ENCODE measurements at regions not wholly inside any gene's neighbourhood (a gene's known extent, or its start where the extent isn't known, plus 50 kb on each side); places are given as distances from the start of the nearest gene placed in this dataset.

DNA sequence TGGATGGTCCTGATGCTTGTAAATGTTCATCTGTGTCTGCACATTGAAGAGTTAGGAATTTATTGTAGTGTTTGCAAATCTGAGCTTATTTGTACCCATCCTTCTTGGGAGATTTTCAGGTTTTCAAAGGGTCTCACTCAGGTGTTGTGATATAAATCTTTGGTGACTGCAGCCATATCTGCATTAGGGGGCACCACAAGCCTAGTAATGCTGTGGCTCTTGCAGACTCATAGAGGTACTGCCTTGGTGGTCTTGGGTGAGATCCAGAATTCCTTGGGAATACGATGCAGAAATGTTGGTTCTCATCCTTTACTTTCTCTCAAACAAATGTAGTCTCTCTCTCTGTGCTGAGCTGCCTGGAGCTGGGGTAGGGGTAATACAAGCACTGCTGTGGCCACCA, 405.9 kb downstream of the TTLL7 start:
- ChIA-PET CTCF (interaction anchor here (1.1 to 1.4 kb wide), 2 partner anchors 256 to 290 kb away, joined by 3 to 5 read pairs; no protein-coding TSS in a partner anchor), POLR2A (no interaction called here)
- DNase-seq (ENCODE audit: low spot score) = peak; percentile 33

DNA sequence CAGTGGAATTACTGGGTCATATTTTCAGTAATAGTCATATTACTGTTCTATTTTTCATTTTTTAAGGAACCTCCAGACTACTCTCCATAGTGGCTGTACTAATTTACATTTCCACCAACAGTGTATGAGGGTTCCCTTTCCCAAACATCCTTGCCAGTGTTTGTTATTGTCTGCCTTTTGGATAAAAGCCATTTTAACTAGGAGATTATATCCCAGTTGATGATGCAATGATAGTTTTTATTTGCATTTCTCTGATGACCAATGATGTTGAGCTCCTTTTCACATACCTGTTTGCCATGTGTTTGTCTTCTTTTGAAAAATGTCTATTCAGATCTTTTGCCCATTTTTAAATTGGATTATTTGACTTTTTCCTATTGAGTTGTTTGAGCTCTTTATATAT, 410.8 kb downstream of the TTLL7 start:
- no peaks in the 10 kb centered on the region for H3K27me3 Mint-ChIP-seq (ENCODE audit: low read depth)
- peaks cover 18% of the 10 kb centered on the region for H3K4me1 Mint-ChIP-seq
- H3K9me3 Mint-ChIP-seq = peaks cover 16% of the 10 kb centered on the region
- H3K36me3 Mint-ChIP-seq = peaks cover under 1% of the 10 kb centered on the region
- ChIA-PET POLR2A (no interaction called here), CTCF (no interaction called here)
- H3K4me3 Mint-ChIP-seq = no peak overlapping the region
- no peak overlapping the region for H3K27ac Mint-ChIP-seq
- ATAC-seq (no peak), DNase-seq (ENCODE audit: low spot score) (no peak)
- no peak for TF ChIP-seq NFATC4 (CRISPR knock-in tag; IDR thresholded peaks at IDR 0.05)
- TF ChIP-seq ZNF317 (CRISPR knock-in tag; IDR thresholded peaks at IDR 0.05; ENCODE audit: borderline replicate concordance, low read depth) = no peak
- no peak for TF ChIP-seq TEAD4 (CRISPR knock-in tag; IDR thresholded peaks at IDR 0.05)
- TF ChIP-seq, protein P1, sequence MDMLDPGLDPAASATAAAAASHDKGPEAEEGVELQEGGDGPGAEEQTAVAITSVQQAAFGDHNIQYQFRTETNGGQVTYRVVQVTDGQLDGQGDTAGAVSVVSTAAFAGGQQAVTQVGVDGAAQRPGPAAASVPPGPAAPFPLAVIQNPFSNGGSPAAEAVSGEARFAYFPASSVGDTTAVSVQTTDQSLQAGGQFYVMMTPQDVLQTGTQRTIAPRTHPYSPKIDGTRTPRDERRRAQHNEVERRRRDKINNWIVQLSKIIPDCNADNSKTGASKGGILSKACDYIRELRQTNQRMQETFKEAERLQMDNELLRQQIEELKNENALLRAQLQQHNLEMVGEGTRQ (CRISPR knock-in tag; IDR thresholded peaks at IDR 0.05) = no peak
- TF ChIP-seq, protein P2, sequence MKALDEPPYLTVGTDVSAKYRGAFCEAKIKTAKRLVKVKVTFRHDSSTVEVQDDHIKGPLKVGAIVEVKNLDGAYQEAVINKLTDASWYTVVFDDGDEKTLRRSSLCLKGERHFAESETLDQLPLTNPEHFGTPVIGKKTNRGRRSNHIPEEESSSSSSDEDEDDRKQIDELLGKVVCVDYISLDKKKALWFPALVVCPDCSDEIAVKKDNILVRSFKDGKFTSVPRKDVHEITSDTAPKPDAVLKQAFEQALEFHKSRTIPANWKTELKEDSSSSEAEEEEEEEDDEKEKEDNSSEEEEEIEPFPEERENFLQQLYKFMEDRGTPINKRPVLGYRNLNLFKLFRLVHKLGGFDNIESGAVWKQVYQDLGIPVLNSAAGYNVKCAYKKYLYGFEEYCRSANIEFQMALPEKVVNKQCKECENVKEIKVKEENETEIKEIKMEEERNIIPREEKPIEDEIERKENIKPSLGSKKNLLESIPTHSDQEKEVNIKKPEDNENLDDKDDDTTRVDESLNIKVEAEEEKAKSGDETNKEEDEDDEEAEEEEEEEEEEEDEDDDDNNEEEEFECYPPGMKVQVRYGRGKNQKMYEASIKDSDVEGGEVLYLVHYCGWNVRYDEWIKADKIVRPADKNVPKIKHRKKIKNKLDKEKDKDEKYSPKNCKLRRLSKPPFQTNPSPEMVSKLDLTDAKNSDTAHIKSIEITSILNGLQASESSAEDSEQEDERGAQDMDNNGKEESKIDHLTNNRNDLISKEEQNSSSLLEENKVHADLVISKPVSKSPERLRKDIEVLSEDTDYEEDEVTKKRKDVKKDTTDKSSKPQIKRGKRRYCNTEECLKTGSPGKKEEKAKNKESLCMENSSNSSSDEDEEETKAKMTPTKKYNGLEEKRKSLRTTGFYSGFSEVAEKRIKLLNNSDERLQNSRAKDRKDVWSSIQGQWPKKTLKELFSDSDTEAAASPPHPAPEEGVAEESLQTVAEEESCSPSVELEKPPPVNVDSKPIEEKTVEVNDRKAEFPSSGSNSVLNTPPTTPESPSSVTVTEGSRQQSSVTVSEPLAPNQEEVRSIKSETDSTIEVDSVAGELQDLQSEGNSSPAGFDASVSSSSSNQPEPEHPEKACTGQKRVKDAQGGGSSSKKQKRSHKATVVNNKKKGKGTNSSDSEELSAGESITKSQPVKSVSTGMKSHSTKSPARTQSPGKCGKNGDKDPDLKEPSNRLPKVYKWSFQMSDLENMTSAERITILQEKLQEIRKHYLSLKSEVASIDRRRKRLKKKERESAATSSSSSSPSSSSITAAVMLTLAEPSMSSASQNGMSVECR (CRISPR knock-in tag; IDR thresholded peaks at IDR 0.05; ENCODE audit: borderline replicate concordance) = no peak
- TF ChIP-seq, protein P3, sequence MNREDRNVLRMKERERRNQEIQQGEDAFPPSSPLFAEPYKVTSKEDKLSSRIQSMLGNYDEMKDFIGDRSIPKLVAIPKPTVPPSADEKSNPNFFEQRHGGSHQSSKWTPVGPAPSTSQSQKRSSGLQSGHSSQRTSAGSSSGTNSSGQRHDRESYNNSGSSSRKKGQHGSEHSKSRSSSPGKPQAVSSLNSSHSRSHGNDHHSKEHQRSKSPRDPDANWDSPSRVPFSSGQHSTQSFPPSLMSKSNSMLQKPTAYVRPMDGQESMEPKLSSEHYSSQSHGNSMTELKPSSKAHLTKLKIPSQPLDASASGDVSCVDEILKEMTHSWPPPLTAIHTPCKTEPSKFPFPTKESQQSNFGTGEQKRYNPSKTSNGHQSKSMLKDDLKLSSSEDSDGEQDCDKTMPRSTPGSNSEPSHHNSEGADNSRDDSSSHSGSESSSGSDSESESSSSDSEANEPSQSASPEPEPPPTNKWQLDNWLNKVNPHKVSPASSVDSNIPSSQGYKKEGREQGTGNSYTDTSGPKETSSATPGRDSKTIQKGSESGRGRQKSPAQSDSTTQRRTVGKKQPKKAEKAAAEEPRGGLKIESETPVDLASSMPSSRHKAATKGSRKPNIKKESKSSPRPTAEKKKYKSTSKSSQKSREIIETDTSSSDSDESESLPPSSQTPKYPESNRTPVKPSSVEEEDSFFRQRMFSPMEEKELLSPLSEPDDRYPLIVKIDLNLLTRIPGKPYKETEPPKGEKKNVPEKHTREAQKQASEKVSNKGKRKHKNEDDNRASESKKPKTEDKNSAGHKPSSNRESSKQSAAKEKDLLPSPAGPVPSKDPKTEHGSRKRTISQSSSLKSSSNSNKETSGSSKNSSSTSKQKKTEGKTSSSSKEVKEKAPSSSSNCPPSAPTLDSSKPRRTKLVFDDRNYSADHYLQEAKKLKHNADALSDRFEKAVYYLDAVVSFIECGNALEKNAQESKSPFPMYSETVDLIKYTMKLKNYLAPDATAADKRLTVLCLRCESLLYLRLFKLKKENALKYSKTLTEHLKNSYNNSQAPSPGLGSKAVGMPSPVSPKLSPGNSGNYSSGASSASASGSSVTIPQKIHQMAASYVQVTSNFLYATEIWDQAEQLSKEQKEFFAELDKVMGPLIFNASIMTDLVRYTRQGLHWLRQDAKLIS (CRISPR knock-in tag; IDR thresholded peaks at IDR 0.05; ENCODE audit: borderline replicate concordance) = no peak
- no peak for TF ChIP-seq ZNF396 (CRISPR knock-in tag; IDR thresholded peaks at IDR 0.05; ENCODE audit: borderline replicate concordance)
- TF ChIP-seq, protein P4, sequence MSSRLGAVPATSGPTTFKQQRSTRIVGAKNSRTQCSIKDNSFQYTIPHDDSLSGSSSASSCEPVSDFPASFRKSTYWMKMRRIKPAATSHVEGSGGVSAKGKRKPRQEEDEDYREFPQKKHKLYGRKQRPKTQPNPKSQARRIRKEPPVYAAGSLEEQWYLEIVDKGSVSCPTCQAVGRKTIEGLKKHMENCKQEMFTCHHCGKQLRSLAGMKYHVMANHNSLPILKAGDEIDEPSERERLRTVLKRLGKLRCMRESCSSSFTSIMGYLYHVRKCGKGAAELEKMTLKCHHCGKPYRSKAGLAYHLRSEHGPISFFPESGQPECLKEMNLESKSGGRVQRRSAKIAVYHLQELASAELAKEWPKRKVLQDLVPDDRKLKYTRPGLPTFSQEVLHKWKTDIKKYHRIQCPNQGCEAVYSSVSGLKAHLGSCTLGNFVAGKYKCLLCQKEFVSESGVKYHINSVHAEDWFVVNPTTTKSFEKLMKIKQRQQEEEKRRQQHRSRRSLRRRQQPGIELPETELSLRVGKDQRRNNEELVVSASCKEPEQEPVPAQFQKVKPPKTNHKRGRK (CRISPR knock-in tag; IDR thresholded peaks at IDR 0.05; ENCODE audit: borderline replicate concordance) = no peak
- TF ChIP-seq SP1 (CRISPR knock-in tag; conservative IDR thresholded peaks at IDR 0.05) = no peak
- TF ChIP-seq, protein P5, sequence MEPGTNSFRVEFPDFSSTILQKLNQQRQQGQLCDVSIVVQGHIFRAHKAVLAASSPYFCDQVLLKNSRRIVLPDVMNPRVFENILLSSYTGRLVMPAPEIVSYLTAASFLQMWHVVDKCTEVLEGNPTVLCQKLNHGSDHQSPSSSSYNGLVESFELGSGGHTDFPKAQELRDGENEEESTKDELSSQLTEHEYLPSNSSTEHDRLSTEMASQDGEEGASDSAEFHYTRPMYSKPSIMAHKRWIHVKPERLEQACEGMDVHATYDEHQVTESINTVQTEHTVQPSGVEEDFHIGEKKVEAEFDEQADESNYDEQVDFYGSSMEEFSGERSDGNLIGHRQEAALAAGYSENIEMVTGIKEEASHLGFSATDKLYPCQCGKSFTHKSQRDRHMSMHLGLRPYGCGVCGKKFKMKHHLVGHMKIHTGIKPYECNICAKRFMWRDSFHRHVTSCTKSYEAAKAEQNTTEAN (CRISPR knock-in tag; IDR thresholded peaks at IDR 0.05) = no peak
- no peak for TF ChIP-seq HMGA2 (CRISPR knock-in tag; IDR thresholded peaks at IDR 0.05)
- TF ChIP-seq, protein P6, sequence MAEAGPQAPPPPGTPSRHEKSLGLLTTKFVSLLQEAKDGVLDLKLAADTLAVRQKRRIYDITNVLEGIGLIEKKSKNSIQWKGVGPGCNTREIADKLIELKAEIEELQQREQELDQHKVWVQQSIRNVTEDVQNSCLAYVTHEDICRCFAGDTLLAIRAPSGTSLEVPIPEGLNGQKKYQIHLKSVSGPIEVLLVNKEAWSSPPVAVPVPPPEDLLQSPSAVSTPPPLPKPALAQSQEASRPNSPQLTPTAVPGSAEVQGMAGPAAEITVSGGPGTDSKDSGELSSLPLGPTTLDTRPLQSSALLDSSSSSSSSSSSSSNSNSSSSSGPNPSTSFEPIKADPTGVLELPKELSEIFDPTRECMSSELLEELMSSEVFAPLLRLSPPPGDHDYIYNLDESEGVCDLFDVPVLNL (CRISPR knock-in tag; IDR thresholded peaks at IDR 0.05; ENCODE audit: borderline replicate concordance, low read depth) = no peak
- no peak for TF ChIP-seq NFE2L1 (CRISPR knock-in tag; IDR thresholded peaks at IDR 0.05)
- TF ChIP-seq RELA (CRISPR knock-in tag; IDR thresholded peaks at IDR 0.05; ENCODE audit: borderline replicate concordance) = no peak
- TF ChIP-seq SOX15 (CRISPR knock-in tag; IDR thresholded peaks at IDR 0.05) = no peak

More for the DNA sequence above, 405.9 kb downstream of the TTLL7 start:
- H3K4me3 Mint-ChIP-seq = no peak overlapping the region
- peaks cover 20% of the 10 kb centered on the region for H3K9me3 Mint-ChIP-seq
- no peak overlapping the region for H3K27ac Mint-ChIP-seq
- H3K27me3 Mint-ChIP-seq (ENCODE audit: low read depth) = no peaks in the 10 kb centered on the region; the same call in 1 of the 2 replicates
- peaks cover 31% of the 10 kb centered on the region for H3K4me1 Mint-ChIP-seq
- no peak for TF ChIP-seq NFYB (CRISPR knock-in tag; conservative IDR thresholded peaks at IDR 0.05; ENCODE audit: low read depth)
- TF ChIP-seq, protein P7, sequence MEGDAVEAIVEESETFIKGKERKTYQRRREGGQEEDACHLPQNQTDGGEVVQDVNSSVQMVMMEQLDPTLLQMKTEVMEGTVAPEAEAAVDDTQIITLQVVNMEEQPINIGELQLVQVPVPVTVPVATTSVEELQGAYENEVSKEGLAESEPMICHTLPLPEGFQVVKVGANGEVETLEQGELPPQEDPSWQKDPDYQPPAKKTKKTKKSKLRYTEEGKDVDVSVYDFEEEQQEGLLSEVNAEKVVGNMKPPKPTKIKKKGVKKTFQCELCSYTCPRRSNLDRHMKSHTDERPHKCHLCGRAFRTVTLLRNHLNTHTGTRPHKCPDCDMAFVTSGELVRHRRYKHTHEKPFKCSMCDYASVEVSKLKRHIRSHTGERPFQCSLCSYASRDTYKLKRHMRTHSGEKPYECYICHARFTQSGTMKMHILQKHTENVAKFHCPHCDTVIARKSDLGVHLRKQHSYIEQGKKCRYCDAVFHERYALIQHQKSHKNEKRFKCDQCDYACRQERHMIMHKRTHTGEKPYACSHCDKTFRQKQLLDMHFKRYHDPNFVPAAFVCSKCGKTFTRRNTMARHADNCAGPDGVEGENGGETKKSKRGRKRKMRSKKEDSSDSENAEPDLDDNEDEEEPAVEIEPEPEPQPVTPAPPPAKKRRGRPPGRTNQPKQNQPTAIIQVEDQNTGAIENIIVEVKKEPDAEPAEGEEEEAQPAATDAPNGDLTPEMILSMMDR (IDR thresholded peaks at IDR 0.05) = 0 out of 2 replicates have a peak, but pooled peaks have one; percentile 16
- peaks cover 7% of the 10 kb centered on the region for H3K36me3 Mint-ChIP-seq
- ATAC-seq = peak; percentile 84
